ENCODE measurements at regions not wholly inside any gene's neighbourhood (a gene's known extent, or its start where the extent isn't known, plus 50 kb on each side); places are given as distances from the start of the nearest gene placed in this dataset.
"Not testable (repeated sequence)": the region's sequence is repeated elsewhere in the genome, so short reads cannot be mapped to it uniquely, and the experiment has no call there.

DNA sequence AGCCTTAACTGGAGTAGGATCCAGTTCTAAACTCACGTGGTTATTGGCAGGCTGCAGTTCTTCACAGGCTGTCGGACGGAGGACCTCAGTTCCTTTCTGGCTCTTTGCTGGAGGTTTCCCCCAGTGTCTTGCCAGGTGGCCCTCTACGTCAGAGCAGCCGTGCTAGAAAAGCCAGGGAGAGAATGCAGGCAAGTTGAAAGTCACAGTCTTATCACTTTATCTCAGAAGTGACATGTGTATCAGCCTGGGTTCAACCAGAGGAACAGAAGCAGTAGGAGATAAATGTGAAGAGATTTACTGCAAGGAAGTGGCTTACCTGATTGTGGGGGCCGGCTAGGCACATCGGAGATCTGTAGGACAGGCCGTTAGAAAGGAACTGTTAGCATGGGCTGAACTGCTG, 125.3 kb upstream of the BNIP2 start:
- Histone ChIP-seq H3K36me3 (ENCODE audit: insufficient read depth, low read length) (no peaks in the 10 kb centered on the region), H3K79me2 (ENCODE audit: insufficient read depth, low read length) (no peaks in the 10 kb centered on the region), H2AFZ (ENCODE audit: low read length) (no peak overlapping the region), H3K4me3 (ENCODE audit: insufficient read depth, low read length) (no peak overlapping the region), H3K27ac (ENCODE audit: low read depth, low read length) (no peak overlapping the region), H3K4me2 (ENCODE audit: insufficient read depth, low read length) (no peak overlapping the region), H4K20me1 (ENCODE audit: insufficient read depth, low read length) (no peaks in the 10 kb centered on the region), H3K27me3 (ENCODE audit: insufficient read depth, low read length) (peaks cover 19% of the 10 kb centered on the region), H3K4me1 (ENCODE audit: insufficient read depth, low read length) (no peaks in the 10 kb centered on the region), H3K9me3 (ENCODE audit: low read depth, low read length) (no peaks in the 10 kb centered on the region)
- no peak for TF ChIP-seq CTCF (IDR thresholded peaks at IDR 0.05; ENCODE audit: extremely low read depth, low read depth, low read length)
- DNase-seq (ENCODE audit: insufficient read length, low spot score, missing footprints) = no peak

DNA sequence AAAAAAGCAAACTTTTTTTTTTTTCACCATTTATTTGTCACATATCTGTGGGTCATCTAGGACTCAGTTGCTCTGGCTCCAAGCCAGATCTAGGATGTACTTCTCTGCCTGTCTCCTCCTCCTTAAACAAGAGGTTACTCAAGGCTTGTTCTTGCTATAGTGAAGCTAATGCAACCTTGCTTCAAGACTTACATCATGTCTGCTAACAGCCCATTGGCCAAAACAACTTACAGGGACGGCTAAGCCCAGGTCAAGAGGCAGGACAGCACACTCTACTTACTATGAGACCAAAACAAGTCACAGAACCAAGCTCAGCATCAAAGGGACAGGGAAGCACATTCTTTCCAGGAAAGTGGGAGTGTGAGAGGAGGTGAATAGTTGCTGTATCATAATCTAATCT, 123.8 kb upstream of the BNIP2 start:
- no peaks in the 10 kb centered on the region for H3K9me3 ChIP-seq (ENCODE audit: low read depth, low read length)
- no peaks in the 10 kb centered on the region for H3K79me2 ChIP-seq (ENCODE audit: insufficient read depth, low read length)
- no peaks in the 10 kb centered on the region for H3K36me3 ChIP-seq (ENCODE audit: insufficient read depth, low read length)
- no peaks in the 10 kb centered on the region for H3K4me1 ChIP-seq (ENCODE audit: insufficient read depth, low read length)
- no peak overlapping the region for H3K4me2 ChIP-seq (ENCODE audit: insufficient read depth, low read length)
- H3K4me3 ChIP-seq (ENCODE audit: insufficient read depth, low read length) = no peak overlapping the region
- no peak overlapping the region for H2AFZ ChIP-seq (ENCODE audit: low read length)
- no peak for DNase-seq (ENCODE audit: insufficient read length, low spot score, missing footprints)
- H3K27me3 ChIP-seq (ENCODE audit: insufficient read depth, low read length) = peaks cover 13% of the 10 kb centered on the region
- H3K27ac ChIP-seq (ENCODE audit: low read depth, low read length) = no peak overlapping the region
- TF ChIP-seq CTCF (IDR thresholded peaks at IDR 0.05; ENCODE audit: extremely low read depth, low read depth, low read length) = no peak
- no peaks in the 10 kb centered on the region for H4K20me1 ChIP-seq (ENCODE audit: insufficient read depth, low read length)

GRCh38 chr15:59812250-59812870, 123.2 kb upstream of the BNIP2 start:
- Histone ChIP-seq H4K20me1 (ENCODE audit: insufficient read depth, low read length) (no peaks in the 10 kb centered on the region), H3K27me3 (ENCODE audit: insufficient read depth, low read length) (peaks cover 13% of the 10 kb centered on the region), H3K36me3 (ENCODE audit: insufficient read depth, low read length) (no peaks in the 10 kb centered on the region), H2AFZ (ENCODE audit: low read length) (no peak overlapping the region), H3K4me2 (ENCODE audit: insufficient read depth, low read length) (no peak overlapping the region), H3K4me3 (ENCODE audit: insufficient read depth, low read length) (no peak overlapping the region), H3K27ac (ENCODE audit: low read depth, low read length) (no peak overlapping the region), H3K9me3 (ENCODE audit: low read depth, low read length) (no peaks in the 10 kb centered on the region), H3K4me1 (ENCODE audit: insufficient read depth, low read length) (no peaks in the 10 kb centered on the region), H3K79me2 (ENCODE audit: insufficient read depth, low read length) (no peaks in the 10 kb centered on the region)
- no peak for TF ChIP-seq CTCF (IDR thresholded peaks at IDR 0.05; ENCODE audit: extremely low read depth, low read depth, low read length)
- DNase-seq (ENCODE audit: insufficient read length, low spot score, missing footprints) = no peak

DNA sequence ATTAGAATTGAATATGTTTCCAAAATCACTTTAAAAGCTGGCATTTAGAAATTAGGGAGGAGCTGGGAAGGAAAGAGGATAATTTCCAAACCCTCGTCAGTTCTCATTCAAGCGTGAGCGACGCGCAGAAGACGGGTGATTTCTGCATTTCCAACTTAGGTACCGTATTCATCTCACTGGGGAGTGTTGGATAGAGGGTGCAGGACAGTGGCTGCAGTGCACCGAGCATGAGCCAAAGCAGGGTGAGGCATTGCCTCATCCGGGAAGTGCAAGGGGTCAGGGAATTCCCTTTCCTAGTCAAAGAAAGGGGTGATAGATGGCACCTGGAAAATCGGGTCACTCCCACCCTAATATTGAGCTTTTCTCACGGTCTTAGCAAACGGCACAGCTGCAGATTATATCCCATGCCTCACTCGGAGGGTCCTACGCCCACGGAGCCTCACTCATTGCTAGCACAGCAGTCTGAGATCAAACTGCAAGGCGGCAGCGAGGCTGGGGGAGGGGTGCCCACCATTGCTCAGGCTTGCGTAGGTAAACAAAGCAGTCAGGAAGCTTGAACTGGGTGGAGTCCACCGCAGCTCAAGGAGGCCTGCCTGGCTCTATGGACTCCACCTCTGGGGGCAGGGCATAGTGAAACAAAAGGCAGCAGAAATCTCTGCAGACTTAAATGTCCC, 114.3 kb upstream of the BNIP2 start:
- not testable (repeated sequence) for H2AFZ ChIP-seq (ENCODE audit: low read length); H3K36me3 ChIP-seq (ENCODE audit: insufficient read depth, low read length); H3K79me2 ChIP-seq (ENCODE audit: insufficient read depth, low read length); H3K9me3 ChIP-seq (ENCODE audit: low read depth, low read length); H3K4me2 ChIP-seq (ENCODE audit: insufficient read depth, low read length); H3K27me3 ChIP-seq (ENCODE audit: insufficient read depth, low read length); H3K27ac ChIP-seq (ENCODE audit: low read depth, low read length); H3K4me1 ChIP-seq (ENCODE audit: insufficient read depth, low read length); DNase-seq (ENCODE audit: insufficient read length, low spot score, missing footprints); H4K20me1 ChIP-seq (ENCODE audit: insufficient read depth, low read length); H3K4me3 ChIP-seq (ENCODE audit: insufficient read depth, low read length)
